Activated CD4-positive, alpha-beta T cell treated with anti-CD3 and anti-CD28 coated beads, Interleukin-2, amount 50 U/mL, for 4 hours (primary cell): ENCODE measurements at regions not wholly inside any gene's neighbourhood (a gene's known extent, or its start where the extent isn't known, plus 50 kb on each side); places are given as distances from the start of the nearest gene placed in this dataset.
"Not testable (repeated sequence)": the region's sequence is repeated elsewhere in the genome, so short reads cannot be mapped to it uniquely, and the experiment has no call there.

Experiments
- DNase-seq, 2 experiments: peaks; one replicate each; pipeline ENCODE4 v3.0.0-alpha.2; 2020

GRCh38 chr6:6950373-6951145 lies 157.2 kb upstream of the RREB1 start:
- no peak for DNase-seq

GRCh38 chr6:6951355-6951754 lies 156.4 kb upstream of the RREB1 start:
- DNase-seq, result no peak

GRCh38 chr6:6952484-6952883 lies 155.3 kb upstream of the RREB1 start:
- DNase-seq, result no peak

GRCh38 chr6:6952927-6953326 lies 154.8 kb upstream of the RREB1 start:
- DNase-seq, result not testable (repeated sequence)

GRCh38 chr6:6960571-6961251 lies 147.1 kb upstream of the RREB1 start:
- DNase-seq, result no peak

- DNase-seq, result no peak
Observed at GRCh38 chr6:6962086-6962485, 145.7 kb upstream of the RREB1 start.

- no peak for DNase-seq
Observed at GRCh38 chr6:6962699-6963098, 145.1 kb upstream of the RREB1 start.

GRCh38 chr6:6963390-6963789 lies 144.4 kb upstream of the RREB1 start:
- DNase-seq, result not testable (repeated sequence)

GRCh38 chr6:6964675-6965074 lies 143.1 kb upstream of the RREB1 start:
- DNase-seq, result no peak

GRCh38 chr6:6966127-6966526 lies 141.6 kb upstream of the RREB1 start:
- DNase-seq, result no peak

GRCh38 chr6:6966569-6966968 lies 141.2 kb upstream of the RREB1 start:
- DNase-seq, result no peak

GRCh38 chr6:6968357-6968730 lies 139.4 kb upstream of the RREB1 start:
- no peak for DNase-seq

- no peak for DNase-seq
Observed at GRCh38 chr6:6968731-6969552, 138.8 kb upstream of the RREB1 start.

- DNase-seq, result no peak
Observed at GRCh38 chr6:6969761-6970223, 138.0 kb upstream of the RREB1 start.

- DNase-seq, result no peak
Observed at GRCh38 chr6:6970851-6971250, 136.9 kb upstream of the RREB1 start.

GRCh38 chr6:6971369-6971768 lies 136.4 kb upstream of the RREB1 start:
- no peak for DNase-seq

- DNase-seq, result no peak
Observed at GRCh38 chr6:6972456-6972855, 135.3 kb upstream of the RREB1 start.

GRCh38 chr6:6973721-6974120 lies 134.0 kb upstream of the RREB1 start:
- no peak for DNase-seq

GRCh38 chr6:6975459-6976111 lies 132.2 kb upstream of the RREB1 start:
- DNase-seq, result no peak

- DNase-seq, result no peak
Observed at GRCh38 chr6:6976193-6976592, 131.6 kb upstream of the RREB1 start.

- no peak for DNase-seq
Observed at GRCh38 chr6:6978731-6979130, 129.0 kb upstream of the RREB1 start.

- DNase-seq, result no peak
Observed at GRCh38 chr6:6980999-6981597, 126.7 kb upstream of the RREB1 start.
